Stimulated activated CD4-positive, alpha-beta T cell treated with anti-CD3 and anti-CD28 coated beads, Interleukin-12 subunit alpha, Interleukin-12 subunit beta, amount 100 ng/mL, for 48 hours (primary cell): ENCODE measurements at regions not wholly inside any gene's neighbourhood (a gene's known extent, or its start where the extent isn't known, plus 50 kb on each side); places are given as distances from the start of the nearest gene placed in this dataset.

ENCODE experiments used
- DNase-seq, 3 donors: peaks; one replicate each; pipeline ENCODE4 v3.0.0-alpha.2; 2020; ENCODE audit warnings: low read depth in 2 of 3, low spot score in 1 of 3

DNA sequence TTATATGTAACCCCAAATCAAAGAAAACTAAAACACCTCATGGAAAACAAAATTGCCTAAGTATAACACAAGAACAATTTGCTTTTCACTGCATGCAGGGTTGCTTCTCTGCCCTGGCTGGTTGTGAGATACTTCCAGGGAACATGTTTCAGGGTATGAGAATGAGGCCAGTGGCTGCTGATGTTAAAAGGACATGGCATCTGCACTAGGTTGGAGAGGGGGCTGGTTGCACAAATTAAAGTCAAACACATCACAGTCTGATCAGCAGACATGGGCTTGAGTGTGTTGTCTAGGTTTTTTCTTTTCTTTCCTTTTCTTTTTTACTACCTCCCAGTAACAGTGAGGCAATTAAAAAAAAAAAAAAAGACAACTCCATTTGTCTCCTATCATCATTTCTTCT lies 374.9 kb downstream of the MCTP2 start:
- no peak for DNase-seq

DNA sequence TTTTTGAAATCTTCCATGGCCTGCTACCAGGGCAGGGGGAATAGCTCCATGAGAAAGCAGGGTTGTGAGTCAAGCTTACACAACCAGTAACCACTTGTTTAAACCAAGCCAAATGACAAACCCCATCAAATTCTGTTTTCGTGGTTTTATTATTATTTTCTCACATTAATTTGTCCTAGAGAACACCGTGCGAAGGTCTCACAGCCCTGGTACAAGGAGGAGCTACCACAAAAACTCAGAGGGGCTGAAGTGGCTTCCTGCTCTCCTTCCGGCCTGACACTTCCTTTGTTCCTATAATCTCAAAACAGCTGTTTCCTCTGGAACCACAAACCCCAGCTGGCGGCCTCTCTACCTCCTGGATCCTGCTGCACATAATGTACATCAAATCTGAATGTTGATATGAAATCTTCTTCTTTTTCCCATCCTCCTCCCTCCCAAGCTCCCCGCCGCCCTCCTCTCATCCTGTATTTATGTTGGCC lies 375.9 kb downstream of the MCTP2 start:
- DNase-seq, result no peak

GRCh38 chr15:94610069-94610468 lies 378.7 kb downstream of the MCTP2 start:
- no peak for DNase-seq

DNA sequence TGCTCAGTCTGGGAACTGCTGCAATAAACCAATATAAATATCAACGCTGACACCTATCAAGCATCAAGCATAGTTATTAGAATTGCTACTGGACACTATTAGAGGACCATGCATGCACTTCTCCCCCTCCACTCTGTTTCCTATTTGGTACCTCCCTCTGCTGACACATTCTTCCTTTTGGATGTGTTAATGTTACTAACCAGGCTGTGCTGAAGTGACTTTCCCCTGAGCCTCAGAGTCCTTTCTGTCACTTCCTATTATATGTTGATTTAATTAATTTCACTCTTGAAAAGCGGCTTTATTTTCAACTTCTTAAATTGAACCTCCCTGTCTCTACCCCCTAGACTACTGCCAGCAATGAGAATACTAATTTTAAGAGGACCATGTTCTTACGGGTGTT lies 379.1 kb downstream of the MCTP2 start:
- DNase-seq, result no peak

GRCh38 chr15:94611656-94612055 lies 380.3 kb downstream of the MCTP2 start:
- DNase-seq, result no peak

GRCh38 chr15:94615688-94616087 lies 384.3 kb downstream of the MCTP2 start:
- no peak for DNase-seq

GRCh38 chr15:94620632-94621031 lies 389.3 kb downstream of the MCTP2 start:
- DNase-seq, result no peak

- no peak for DNase-seq
These were observed 390.4 kb downstream of the MCTP2 start for GRCh38 chr15:94621736-94622135.

- no peak for DNase-seq
These were observed 395.6 kb downstream of the MCTP2 start for GRCh38 chr15:94626949-94627348.

DNA sequence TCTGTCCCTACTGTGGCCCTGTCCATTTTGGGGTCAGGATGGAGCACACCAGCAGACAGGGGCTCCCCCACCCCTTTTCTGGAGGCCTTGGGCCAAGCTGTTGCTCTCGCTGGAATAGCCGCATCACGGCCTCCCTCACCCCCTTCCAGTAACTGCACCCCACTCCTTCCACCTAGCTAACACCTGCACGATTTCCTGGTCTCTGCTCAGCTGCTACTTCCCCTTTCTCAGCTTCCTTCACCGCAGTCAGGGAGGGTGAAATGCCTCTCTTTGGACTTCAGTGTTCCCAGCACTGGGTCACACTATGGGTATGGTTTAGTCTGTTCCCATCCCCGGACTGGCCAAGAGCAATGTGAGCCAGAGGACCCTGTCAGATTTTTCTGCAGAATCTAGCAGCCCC lies 400.2 kb downstream of the MCTP2 start:
- DNase-seq, result no peak

GRCh38 chr15:94638183-94638582 lies 406.8 kb downstream of the MCTP2 start:
- no peak for DNase-seq

- no peak for DNase-seq
These were observed 408.3 kb downstream of the MCTP2 start for GRCh38 chr15:94639701-94640100.

DNA sequence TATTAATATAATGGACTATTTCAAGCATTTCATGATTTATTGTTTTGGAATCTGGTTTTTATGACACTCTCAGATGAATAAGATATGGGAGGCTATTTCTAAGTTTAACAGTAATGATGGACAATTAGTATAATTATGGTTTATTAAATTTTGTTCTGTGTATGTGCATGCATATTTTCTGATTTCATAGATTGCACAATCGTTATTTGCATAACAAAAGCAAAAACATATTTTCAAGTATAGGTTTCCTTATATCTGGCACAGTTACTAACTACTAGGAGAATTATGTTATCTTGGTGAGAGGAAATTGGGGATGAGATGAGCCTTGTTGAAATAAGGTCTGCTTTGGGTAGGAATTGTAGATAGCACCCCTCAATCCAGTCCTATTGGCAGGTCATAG lies 413.1 kb downstream of the MCTP2 start:
- DNase-seq, result no peak

GRCh38 chr15:94653071-94653470 lies 421.7 kb downstream of the MCTP2 start:
- DNase-seq, result no peak

GRCh38 chr15:94655249-94655880 lies 424.0 kb downstream of the MCTP2 start:
- DNase-seq, result no peak

- no peak for DNase-seq
These were observed 434.5 kb downstream of the MCTP2 start for GRCh38 chr15:94665676-94666441.

- DNase-seq, result no peak
These were observed 435.2 kb downstream of the MCTP2 start for GRCh38 chr15:94666553-94666952.

- DNase-seq, result no peak
These were observed 435.7 kb downstream of the MCTP2 start for GRCh38 chr15:94667109-94667508.

DNA sequence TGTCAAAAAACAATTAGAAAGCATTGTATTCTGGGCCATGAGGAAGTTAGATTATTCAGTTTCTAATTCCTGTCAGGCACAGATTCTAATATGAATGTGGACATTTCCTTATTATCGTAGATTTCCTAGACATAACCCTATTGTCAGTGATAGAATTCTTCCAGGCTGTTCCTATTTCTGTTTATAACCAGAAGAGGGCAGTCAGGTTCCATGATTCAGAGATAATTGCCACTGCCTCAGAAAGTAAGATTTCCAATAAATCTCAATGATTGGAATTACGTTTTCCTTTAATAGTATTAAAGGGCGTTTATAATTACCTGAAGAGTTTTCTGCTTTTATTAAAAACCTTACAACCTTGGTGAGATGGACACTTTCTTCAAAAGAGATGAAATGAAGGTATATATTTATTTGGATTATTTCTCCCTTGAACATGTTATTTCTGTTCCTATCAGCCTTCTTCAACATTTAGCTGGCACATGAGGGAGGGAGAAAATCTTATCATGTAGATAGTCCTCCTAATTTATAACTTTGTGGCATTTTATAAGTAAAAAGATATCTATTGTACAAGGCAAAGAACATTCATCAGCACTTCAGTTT lies 439.2 kb downstream of the MCTP2 start:
- DNase-seq, result no peak

DNA sequence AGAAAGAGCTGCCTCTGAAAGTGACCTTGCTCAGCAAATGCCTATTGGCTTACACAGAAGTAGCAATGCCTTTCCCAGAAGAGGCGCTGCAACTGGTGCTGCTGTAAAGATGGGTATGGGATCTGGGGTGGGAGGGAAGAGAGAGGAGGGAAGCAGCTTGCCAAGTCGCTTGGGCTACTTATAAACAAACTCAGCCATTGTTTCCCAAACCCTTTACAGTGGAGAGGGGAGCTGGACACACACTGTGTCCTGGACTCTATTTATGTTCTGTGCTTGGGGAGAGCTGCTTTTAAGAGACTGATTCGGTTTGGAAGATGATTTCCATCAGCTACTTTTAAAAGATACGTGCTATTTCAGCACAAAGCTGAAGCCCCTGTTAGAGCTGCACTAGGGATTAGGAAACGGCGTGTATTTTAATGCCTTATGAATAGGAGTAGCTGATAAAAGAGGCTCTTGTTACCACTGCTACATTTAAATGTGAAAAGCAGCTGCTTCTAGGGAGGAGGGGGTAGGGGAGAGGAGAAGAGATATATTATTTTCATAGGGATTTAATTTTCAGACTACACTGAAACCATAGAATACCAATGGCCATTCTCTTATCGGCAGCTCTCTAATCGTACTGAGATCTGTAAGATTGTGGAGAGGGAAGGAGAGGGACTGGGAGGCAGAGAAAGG lies 440.6 kb downstream of the MCTP2 start:
- DNase-seq, result no peak

DNA sequence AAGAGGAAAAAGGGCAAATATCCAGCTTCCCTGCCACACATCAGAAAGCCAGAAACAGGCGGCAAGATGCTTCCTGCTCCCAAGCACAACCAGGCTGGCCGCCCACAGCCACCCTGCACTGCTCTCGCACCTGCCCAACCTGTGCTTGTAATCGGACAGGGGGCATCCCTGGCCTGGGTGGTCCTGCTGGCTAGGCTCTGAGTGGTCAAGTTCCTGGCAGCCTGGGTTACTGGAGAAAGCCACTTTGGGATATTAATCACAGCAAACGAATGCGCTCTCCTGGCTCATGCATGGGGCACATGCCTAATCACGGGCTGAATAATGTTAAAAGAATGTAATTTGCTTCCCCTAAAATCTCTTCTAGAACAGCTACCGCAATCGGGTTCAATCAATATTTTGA lies 442.4 kb downstream of the MCTP2 start:
- no peak for DNase-seq

DNA sequence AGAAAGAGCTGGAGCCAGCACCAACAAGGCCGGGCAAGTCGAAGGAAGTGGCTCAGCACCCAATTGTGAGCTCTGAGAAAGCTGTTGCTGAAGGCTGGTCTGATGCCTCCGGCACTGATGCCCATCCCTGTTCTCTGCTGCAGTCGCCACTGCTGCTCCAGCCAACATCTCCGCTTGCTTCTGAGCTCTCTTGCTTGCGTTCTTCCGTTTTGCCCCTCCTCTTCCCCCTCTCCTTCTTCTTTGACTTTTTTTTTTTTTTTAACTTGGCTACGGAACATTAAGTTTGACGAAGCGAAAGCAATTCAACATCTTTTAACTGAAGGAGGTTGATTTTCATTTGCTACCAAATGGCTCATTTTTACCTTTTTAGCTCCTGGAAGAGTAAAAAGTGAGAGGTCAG lies 442.9 kb downstream of the MCTP2 start:
- DNase-seq, result no peak
